HG03378 (cell line): ENCODE measurements at regions not wholly inside any gene's neighbourhood (a gene's known extent, or its start where the extent isn't known, plus 50 kb on each side); places are given as distances from the start of the nearest gene placed in this dataset.
"Not testable (repeated sequence)": the region's sequence is repeated elsewhere in the genome, so short reads cannot be mapped to it uniquely, and the experiment has no call there.

ENCODE experiments used
- ATAC-seq: cut with Tn5 transposase; IDR thresholded peaks from one replicate; pipeline ENCODE4 v1.9.1; 2021; ENCODE audit warnings: mild to moderate bottlenecking, moderate library complexity; ENCODE audit not compliant: unreplicated experiment

GRCh38 chr3:169029674-169030285 is 633.7 kb downstream of the MECOM start:
- no peak for ATAC-seq

DNA sequence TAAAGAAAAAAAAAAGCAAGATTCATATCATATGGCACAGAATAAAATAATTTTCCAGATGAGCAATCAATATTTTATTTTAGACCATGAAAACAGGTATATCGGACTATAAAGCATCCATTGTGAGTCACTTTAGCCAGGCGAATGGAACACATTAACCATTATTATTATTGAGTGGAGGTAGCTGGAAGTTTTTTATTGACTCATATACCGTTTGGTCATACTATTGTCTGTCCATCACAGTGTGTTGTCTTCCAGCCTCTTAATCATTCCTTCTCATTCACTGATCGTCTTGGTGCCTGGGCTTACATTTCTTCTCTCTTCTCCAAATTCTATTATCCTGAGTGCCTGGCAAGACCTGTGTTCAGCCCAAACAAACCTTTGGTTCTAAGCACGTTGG is 634.8 kb downstream of the MECOM start:
- ATAC-seq: no peak

DNA sequence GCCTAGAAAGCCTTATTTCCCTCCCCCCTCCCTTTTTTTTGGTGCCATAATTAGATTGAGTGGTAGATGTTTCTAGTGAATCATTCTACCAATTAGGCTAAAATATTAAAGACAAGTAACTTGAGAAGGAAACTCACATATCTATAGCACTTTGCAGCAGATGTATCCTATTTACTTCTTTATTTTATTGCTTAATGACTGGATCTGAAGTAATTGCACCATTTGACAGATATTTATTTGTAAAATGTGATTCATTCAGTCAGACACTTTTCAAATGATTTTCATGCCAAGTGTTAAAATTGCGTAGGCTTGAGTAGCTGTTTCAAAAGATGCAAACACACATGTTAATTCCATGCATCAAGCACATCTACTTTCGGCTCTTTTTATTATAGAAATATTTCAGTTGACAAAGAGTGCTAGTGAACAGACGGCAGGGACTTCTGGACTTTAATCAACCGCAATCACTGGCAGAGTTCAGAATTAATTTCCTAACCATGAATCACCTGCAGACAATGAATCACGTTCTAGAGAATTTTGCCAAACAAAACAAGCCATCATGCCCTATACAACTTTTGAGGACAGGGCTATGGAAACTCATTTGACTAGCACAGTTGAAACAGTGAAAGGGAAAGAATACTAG is 636.8 kb downstream of the MECOM start:
- ATAC-seq: no peak

DNA sequence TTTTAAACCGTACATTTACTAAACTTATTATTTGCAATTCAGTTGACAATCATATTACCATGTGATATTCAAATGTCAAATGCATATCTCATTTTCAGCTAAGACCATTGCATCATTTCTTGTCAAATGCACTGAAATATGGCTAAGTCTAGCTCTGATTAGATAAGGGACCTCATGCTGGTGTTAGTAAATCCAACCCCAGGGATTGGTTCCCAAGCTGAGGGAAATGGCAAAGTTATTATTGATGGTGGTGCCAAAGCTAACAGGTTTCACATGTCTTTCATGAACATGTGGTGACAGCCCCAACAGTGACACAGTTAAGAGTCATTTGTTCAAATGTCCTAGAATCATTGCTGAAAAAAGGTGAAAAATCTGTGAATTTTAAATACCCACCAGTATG is 641.1 kb downstream of the MECOM start:
- no peak for ATAC-seq

DNA sequence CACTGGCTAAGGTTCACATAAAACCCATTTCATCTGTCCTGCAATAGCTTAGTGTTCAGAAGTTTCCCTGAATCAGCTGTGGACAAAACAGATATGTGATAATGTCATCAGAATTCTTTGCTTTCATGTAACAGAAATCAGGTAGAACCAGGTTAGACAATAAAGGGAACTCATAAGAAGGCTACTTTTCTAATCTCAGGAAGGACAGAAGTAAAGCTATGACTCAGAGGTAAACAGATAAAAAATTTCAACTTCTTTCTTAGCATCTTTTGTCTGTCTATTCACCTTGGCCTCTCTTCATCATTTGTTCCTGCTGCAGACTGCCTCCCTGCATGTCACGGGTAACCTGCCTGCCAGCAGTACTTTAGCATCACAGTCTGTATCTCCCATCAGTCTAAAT is 643.1 kb downstream of the MECOM start:
- no peak for ATAC-seq

DNA sequence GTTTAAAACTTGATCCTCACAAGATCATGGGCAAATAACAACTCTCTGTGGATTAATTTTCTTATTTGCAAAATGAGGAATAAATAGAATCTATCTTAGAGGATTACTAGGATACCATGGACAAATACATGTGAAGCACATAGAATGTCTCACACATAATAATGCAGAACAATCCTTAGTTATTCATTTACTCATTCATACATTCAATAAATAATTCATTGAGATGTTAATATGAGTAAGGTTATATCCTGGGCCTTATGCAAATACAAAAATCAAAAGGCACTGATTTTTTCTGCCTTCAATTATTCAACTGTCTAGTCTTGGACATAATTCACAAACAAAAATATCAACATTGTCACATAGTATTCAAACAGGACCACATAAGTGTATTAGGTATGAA is 654.1 kb downstream of the MECOM start:
- no peak for ATAC-seq

- ATAC-seq: no peak
Observed at GRCh38 chr3:169008776-169009358, 654.6 kb downstream of the MECOM start.

DNA sequence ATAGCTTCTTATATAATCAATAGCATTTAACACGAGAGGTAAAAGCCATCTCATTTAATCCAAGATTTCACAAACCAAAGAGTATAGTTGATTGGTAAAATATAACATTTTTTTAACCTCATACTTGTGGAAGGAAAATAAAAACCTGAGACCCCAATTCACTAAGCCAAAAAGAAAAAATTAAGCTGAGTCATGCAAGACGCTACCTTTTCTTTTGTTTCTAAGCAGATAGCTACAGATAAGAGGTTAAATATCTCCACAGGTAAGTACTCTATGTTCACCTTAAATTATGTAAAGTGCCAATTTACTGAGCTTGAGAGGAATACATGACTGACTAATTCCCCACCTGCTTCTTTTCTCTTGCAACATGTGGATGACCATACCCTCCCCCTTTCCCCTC is 656.4 kb downstream of the MECOM start:
- no peak for ATAC-seq

- ATAC-seq: not testable (repeated sequence)
Observed at GRCh38 chr3:169006398-169006797, 657.1 kb downstream of the MECOM start.

- ATAC-seq: no peak
Observed at GRCh38 chr3:169002689-169003088, 660.8 kb downstream of the MECOM start.

- ATAC-seq: no peak
Observed at GRCh38 chr3:168998792-168999191, 664.7 kb downstream of the MECOM start.

GRCh38 chr3:168997488-168997887 is 666.0 kb downstream of the MECOM start:
- no peak for ATAC-seq

DNA sequence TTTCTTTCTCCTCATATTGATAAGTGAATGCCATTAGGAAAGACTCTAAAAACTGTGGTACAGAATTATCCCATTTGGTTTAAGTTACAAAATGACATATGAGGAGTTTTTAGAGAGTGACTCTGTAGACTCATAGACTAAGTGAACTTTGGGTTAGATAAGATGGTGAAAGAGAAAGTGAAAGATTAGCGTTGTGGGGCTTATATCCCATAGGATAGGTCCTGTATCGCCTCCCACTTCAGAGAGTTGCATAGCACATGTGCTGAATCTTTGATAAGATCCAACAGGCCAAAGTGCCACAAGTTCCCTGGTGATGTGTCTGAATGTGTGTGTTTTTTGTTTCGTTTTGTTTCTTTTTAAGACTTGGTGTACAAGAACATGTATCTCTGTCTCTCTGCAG is 666.9 kb downstream of the MECOM start:
- ATAC-seq: no peak

DNA sequence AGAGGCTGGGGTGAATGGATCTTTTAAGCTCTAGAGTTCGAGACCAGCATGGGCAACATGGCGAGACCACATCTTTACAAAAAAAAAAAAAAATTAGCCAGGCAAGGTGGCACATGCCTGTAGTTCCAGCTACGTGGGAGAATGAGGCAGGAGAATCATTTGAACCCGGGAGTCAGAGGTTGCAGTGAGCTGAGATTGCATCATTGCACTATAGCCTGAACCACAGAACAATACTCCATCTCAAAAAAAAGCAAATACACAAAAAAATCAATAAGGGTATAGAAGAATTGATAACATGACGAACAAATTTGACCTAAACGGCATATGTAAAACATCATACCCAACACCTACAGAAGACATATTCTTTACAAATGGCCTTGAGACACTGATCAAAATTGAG is 668.4 kb downstream of the MECOM start:
- no peak for ATAC-seq

GRCh38 chr3:168991803-168992202 is 671.7 kb downstream of the MECOM start:
- ATAC-seq: no peak

DNA sequence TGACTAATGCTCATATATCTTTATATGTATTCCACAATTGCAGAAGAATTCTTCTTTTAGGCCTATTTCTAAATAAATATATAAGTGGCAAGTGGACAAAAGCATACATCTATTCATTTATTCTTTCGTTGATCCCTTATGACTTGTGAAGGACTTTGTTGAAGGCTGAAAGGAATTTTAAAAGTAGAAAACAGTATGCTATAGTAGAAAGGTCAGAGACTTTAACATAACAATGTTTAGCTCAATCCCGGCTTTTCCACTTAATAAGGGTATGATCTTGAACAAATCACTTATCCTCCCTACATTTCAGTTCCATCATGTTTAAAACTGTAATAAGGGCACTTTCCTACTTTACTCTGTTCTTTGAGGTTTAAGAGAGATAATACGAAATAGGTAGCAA is 672.9 kb downstream of the MECOM start:
- no peak for ATAC-seq

DNA sequence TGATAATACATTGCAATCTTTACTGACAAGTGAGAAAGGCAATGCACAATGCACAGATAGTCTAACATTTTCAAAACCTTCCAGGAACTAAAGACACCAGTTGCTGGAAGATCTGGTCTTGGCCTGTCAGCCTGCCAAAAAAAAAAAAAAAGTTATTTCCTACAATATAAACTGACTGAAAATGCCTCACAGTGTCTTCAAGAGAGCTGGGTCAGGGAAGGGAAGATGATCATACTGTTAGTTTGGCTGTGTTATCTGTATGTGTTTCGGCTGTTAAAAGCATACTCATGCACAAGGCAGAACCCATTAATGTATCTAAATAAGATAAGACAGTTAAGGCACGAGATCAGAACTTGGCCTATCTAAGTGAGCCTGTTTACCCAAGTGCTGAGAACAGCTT is 673.4 kb downstream of the MECOM start:
- no peak for ATAC-seq

DNA sequence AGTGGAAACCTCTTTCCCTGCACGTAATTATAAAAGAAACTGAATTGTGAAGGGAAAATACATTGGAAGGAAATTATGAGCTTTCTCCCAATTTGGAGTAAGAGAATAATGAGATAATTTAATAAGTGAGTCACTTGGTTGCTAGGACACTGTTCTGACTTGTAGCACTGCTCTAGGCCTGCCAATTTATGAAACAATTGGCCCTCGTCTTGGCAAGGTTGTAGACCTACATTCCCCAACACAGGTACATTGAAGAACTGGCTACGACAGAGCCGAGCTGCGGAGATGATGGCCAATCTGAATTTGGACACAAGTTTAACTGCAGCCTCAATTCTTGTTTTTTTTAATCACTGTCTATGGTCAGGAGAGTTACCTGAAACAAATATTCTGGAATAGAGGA is 674.1 kb downstream of the MECOM start:
- no peak for ATAC-seq

DNA sequence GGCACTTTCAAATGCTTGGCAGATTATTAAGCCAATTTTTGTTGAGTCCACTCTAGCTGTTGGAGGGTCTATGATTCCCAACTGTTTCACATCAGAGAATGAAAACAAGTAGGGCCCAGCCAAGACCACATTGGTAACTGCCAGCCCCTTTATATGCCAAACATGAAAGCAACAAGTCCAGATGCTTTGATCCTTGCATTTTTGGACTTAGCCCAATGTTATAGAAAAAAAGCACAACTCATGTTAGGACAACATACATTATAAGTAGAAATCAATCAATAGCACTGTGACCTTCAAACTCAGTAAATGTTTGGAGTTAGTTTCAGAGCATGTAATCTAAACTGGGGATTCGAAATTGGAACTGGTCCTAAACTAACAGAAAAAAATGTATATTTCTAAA is 674.7 kb downstream of the MECOM start:
- no peak for ATAC-seq

- ATAC-seq: no peak
Observed at GRCh38 chr3:168984872-168985271, 678.6 kb downstream of the MECOM start.

GRCh38 chr3:168983046-168983445 is 680.5 kb downstream of the MECOM start:
- no peak for ATAC-seq

DNA sequence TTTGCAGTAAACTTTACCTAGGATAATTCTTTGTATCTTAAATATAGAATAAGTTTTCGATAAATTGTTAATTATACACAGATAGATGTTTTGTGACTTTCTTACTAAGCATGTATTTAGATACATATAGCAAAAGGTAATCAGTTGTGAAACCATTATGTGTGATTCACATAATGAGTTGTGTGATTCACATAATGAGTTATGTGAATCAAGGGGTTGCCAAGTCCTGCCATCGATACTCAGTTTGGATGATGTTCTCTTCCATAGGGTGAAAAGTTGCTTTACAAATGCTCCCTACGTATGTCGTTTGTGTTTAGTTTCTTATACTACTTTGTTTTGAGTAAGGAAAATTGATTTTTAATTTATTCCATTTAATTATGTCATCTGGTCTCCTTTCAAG is 682.1 kb downstream of the MECOM start:
- no peak for ATAC-seq
